ENCODE measurements at regions not wholly inside any gene's neighbourhood (a gene's known extent, or its start where the extent isn't known, plus 50 kb on each side); places are given as distances from the start of the nearest gene placed in this dataset.

GRCh38 chr6:137640086-137640485 is 145.9 kb upstream of the OLIG3 start:
- Histone ChIP-seq H2BK20ac (ENCODE audit: low read depth, low read length, poor library complexity, severe bottlenecking) (no peak overlapping the region), H2BK5ac (ENCODE audit: insufficient read length, low read length) (no peak overlapping the region), H3K27ac (ENCODE audit: insufficient read length, low read depth, low read length) (no peak overlapping the region), H3K23ac (ENCODE audit: insufficient read length, low read depth, low read length) (no peak overlapping the region), H3K27me3 (ENCODE audit: insufficient read depth, low read length) (no peaks in the 10 kb centered on the region), H3K56ac (ENCODE audit: insufficient read length, low read depth, low read length) (no peak overlapping the region), H2BK120ac (ENCODE audit: low read depth, low read length, poor library complexity, severe bottlenecking) (no peak overlapping the region), H3K4me2 (ENCODE audit: insufficient read depth, insufficient read length, low read length) (no peak overlapping the region), H3K79me1 (ENCODE audit: insufficient read depth, low read depth, low read length, poor library complexity, severe bottlenecking) (no peaks in the 10 kb centered on the region), H3K18ac (ENCODE audit: insufficient read length, low read depth, low read length) (no peak overlapping the region), H3K4ac (ENCODE audit: low read depth, low read length) (no peak overlapping the region), H4K91ac (ENCODE audit: insufficient read length, low read depth, low read length) (no peak overlapping the region), H2AFZ (ENCODE audit: low read length) (no peak overlapping the region), H4K20me1 (ENCODE audit: control insufficient read depth, insufficient read depth, insufficient read length) (no peaks in the 10 kb centered on the region), H3K9ac (ENCODE audit: extremely low read depth, insufficient read length, low read length) (no peak overlapping the region), H3K4me1 (ENCODE audit: insufficient read depth, low read length) (no peaks in the 10 kb centered on the region), H3K9me3 (ENCODE audit: control insufficient read depth, low read depth, low read length) (no peaks in the 10 kb centered on the region), H3K14ac (ENCODE audit: insufficient read depth, low read length) (no peak overlapping the region), H4K8ac (replicated peaks; ENCODE audit: insufficient read length, low read depth, low read length) (no peak overlapping the region), H2AK5ac (ENCODE audit: insufficient read length, low read length) (no peak overlapping the region), H4K5ac (ENCODE audit: insufficient read length, low read depth, low read length) (no peak overlapping the region), H2BK12ac (ENCODE audit: insufficient read length, low read depth, low read length) (no peak overlapping the region), H3T11ph (ENCODE audit: low read length) (no peak overlapping the region), H3K79me2 (ENCODE audit: insufficient read depth, low read length) (no peaks in the 10 kb centered on the region), H2BK15ac (ENCODE audit: low read depth, low read length) (no peak overlapping the region), H3K23me2 (ENCODE audit: insufficient read length, low read depth, low read length, poor library complexity, severe bottlenecking) (no peaks in the 10 kb centered on the region)
- no peak overlapping the region for H3K27ac Mint-ChIP-seq
- no peak for DNase-seq
- no peaks in the 10 kb centered on the region for H3K9me3 Mint-ChIP-seq
- WGBS (ENCODE audit: extremely low coverage, insufficient read length, low lambda C conversion rate) = no CpG with 5 or more reads among the region's 7 CpGs
- no peaks in the 10 kb centered on the region for H3K27me3 Mint-ChIP-seq (ENCODE audit: low read depth)
- no peaks in the 10 kb centered on the region for H3K4me1 Mint-ChIP-seq
- TF ChIP-seq CTCF (conservative IDR thresholded peaks at IDR 0.05) = no peak
- H3K36me3 Mint-ChIP-seq (ENCODE audit: insufficient read depth in 1 of 3, low read depth in 3 of 3) = no peaks in the 10 kb centered on the region
- no peak overlapping the region for H3K4me3 Mint-ChIP-seq

All from H9 (cell line).